ENCODE measurements at regions not wholly inside any gene's neighbourhood (a gene's known extent, or its start where the extent isn't known, plus 50 kb on each side); places are given as distances from the start of the nearest gene placed in this dataset.

DNA sequence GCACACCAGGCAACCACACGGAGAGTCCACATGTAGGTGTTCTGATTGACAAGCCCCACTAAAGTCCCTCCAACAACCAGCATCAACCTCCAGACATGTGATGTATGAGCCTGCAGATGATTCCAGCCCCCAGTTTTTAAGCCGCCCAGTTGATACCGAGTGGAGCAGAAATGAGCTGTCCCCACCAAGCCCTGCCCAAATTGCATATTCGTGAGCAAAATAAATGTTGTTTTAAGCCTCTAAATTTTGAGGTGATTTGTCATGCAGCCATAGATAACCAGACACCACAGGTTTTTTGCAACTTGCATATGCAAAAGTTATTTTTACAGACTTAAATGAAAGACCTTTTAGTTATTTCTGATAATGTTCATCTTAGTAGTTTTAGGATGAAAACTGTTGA is 187.7 kb downstream of the PIK3R1 start:
- no peak overlapping the region for H3K4me2 ChIP-seq (ENCODE audit: insufficient read depth, low read length)
- no peaks in the 10 kb centered on the region for H3K36me3 ChIP-seq (ENCODE audit: insufficient read depth, low read length)
- H3K4me1 ChIP-seq (ENCODE audit: insufficient read depth, low read length): peaks cover 20% of the 10 kb centered on the region
- no peak overlapping the region for H2AFZ ChIP-seq (ENCODE audit: low read depth, low read length)
- no peaks in the 10 kb centered on the region for H3K79me2 ChIP-seq (ENCODE audit: insufficient read depth, low read length)
- H3K27me3 ChIP-seq (ENCODE audit: insufficient read depth, low read length, poor library complexity): no peaks in the 10 kb centered on the region
- no peak overlapping the region for H3K9ac ChIP-seq (ENCODE audit: low read depth, low read length)
- TF ChIP-seq, protein P1, sequence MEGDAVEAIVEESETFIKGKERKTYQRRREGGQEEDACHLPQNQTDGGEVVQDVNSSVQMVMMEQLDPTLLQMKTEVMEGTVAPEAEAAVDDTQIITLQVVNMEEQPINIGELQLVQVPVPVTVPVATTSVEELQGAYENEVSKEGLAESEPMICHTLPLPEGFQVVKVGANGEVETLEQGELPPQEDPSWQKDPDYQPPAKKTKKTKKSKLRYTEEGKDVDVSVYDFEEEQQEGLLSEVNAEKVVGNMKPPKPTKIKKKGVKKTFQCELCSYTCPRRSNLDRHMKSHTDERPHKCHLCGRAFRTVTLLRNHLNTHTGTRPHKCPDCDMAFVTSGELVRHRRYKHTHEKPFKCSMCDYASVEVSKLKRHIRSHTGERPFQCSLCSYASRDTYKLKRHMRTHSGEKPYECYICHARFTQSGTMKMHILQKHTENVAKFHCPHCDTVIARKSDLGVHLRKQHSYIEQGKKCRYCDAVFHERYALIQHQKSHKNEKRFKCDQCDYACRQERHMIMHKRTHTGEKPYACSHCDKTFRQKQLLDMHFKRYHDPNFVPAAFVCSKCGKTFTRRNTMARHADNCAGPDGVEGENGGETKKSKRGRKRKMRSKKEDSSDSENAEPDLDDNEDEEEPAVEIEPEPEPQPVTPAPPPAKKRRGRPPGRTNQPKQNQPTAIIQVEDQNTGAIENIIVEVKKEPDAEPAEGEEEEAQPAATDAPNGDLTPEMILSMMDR (IDR thresholded peaks at IDR 0.05; ENCODE audit: borderline replicate concordance, extremely low read depth, low read length, poor library complexity, severe bottlenecking): no peak
- TF ChIP-seq EZH2 (IDR thresholded peaks at IDR 0.05; ENCODE audit: borderline replicate concordance, low read depth, low read length, severe bottlenecking): no peak
- no peak overlapping the region for H3K4me3 ChIP-seq (ENCODE audit: low read depth in 1 of 2, low read length in 2 of 2)
- no peaks in the 10 kb centered on the region for H4K20me1 ChIP-seq (ENCODE audit: insufficient read depth, low read length)
- no peak for DNase-seq
- no peak overlapping the region for H3K27ac ChIP-seq (ENCODE audit: low read length)
- ATAC-seq (ENCODE audit: insufficient read depth, low read depth): no peak
- no peaks in the 10 kb centered on the region for H3K9me3 ChIP-seq (ENCODE audit: insufficient read depth, low read length, severe bottlenecking)

DNA sequence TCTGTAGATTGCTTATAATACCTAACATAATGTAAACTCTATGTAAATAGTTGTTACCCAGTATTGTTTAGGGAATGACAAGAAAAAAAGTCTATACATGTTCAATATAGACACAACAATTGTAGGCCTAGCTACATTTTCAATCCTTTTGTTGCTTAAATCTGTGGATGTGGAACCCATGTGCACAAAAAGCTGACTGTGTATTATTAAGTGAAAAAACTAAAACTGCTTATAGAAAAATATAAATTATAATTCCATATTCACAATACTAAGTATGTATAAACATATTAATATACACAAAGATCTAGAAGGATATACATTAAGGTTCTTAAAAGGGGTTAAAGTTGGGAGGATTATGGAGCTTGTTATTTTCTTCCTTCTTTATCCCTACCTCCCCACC is 188.7 kb downstream of the PIK3R1 start:
- H3K79me2 ChIP-seq (ENCODE audit: insufficient read depth, low read length): no peaks in the 10 kb centered on the region
- no peak overlapping the region for H3K4me3 ChIP-seq (ENCODE audit: low read depth in 1 of 2, low read length in 2 of 2)
- DNase-seq: no peak
- no peaks in the 10 kb centered on the region for H3K36me3 ChIP-seq (ENCODE audit: insufficient read depth, low read length)
- TF ChIP-seq EZH2 (IDR thresholded peaks at IDR 0.05; ENCODE audit: borderline replicate concordance, low read depth, low read length, severe bottlenecking): no peak
- TF ChIP-seq, protein P1 (IDR thresholded peaks at IDR 0.05; ENCODE audit: borderline replicate concordance, extremely low read depth, low read length, poor library complexity, severe bottlenecking): no peak
- no peak overlapping the region for H3K27ac ChIP-seq (ENCODE audit: low read length)
- no peak overlapping the region for H3K4me2 ChIP-seq (ENCODE audit: insufficient read depth, low read length)
- no peak overlapping the region for H2AFZ ChIP-seq (ENCODE audit: low read depth, low read length)
- H3K9me3 ChIP-seq (ENCODE audit: insufficient read depth, low read length, severe bottlenecking): no peaks in the 10 kb centered on the region
- H3K27me3 ChIP-seq (ENCODE audit: insufficient read depth, low read length, poor library complexity): no peaks in the 10 kb centered on the region
- H3K4me1 ChIP-seq (ENCODE audit: insufficient read depth, low read length): peaks cover 20% of the 10 kb centered on the region
- no peak for ATAC-seq (ENCODE audit: insufficient read depth, low read depth)
- no peak overlapping the region for H3K9ac ChIP-seq (ENCODE audit: low read depth, low read length)
- no peaks in the 10 kb centered on the region for H4K20me1 ChIP-seq (ENCODE audit: insufficient read depth, low read length)

DNA sequence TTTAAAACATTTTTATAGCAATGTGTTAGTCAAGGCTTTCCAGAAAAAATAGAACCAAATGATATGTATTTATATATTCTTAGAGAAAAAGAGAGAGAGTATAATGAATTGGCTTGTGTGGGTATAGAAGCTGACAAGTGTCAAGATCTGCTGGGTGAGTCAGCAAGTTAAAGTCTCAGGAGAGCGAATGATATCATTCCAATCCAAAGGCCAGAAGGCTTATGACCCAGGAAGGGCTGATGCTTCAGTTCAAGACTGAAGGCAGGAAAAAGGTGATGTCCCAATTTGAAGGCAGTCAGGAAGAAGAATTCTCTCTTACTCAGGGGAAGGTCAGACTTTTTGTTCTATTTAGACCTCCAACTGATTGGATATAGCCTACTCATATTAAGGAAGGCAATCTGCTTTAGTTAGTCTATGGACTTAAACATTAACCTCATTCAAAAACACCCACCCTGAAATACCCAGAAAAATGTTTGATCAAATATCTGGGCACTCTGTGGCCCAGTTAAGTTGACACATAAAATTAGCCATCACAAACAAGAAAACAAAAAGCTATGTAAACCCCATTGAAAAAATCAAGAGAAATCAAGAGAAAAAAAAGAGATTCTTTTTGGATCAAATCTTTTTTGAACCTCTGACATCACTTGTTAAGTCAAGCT is 189.6 kb downstream of the PIK3R1 start:
- DNase-seq: no peak

More for the DNA sequence above, 189.6 kb downstream of the PIK3R1 start:
- TF ChIP-seq, protein P1 (IDR thresholded peaks at IDR 0.05; ENCODE audit: borderline replicate concordance, extremely low read depth, low read length, poor library complexity, severe bottlenecking): no peak
- TF ChIP-seq EZH2 (IDR thresholded peaks at IDR 0.05; ENCODE audit: borderline replicate concordance, low read depth, low read length, severe bottlenecking): no peak
- no peak for ATAC-seq (ENCODE audit: insufficient read depth, low read depth)
- H3K36me3 ChIP-seq (ENCODE audit: insufficient read depth, low read length): no peaks in the 10 kb centered on the region
- H3K9me3 ChIP-seq (ENCODE audit: insufficient read depth, low read length, severe bottlenecking): no peaks in the 10 kb centered on the region
- peaks cover 20% of the 10 kb centered on the region for H3K4me1 ChIP-seq (ENCODE audit: insufficient read depth, low read length)
- no peak overlapping the region for H3K27ac ChIP-seq (ENCODE audit: low read length)
- H3K4me3 ChIP-seq (ENCODE audit: low read depth in 1 of 2, low read length in 2 of 2): no peak overlapping the region
- H3K27me3 ChIP-seq (ENCODE audit: insufficient read depth, low read length, poor library complexity): no peaks in the 10 kb centered on the region
- H2AFZ ChIP-seq (ENCODE audit: low read depth, low read length): no peak overlapping the region
- no peaks in the 10 kb centered on the region for H4K20me1 ChIP-seq (ENCODE audit: insufficient read depth, low read length)
- no peak overlapping the region for H3K9ac ChIP-seq (ENCODE audit: low read depth, low read length)
- no peaks in the 10 kb centered on the region for H3K79me2 ChIP-seq (ENCODE audit: insufficient read depth, low read length)
- no peak overlapping the region for H3K4me2 ChIP-seq (ENCODE audit: insufficient read depth, low read length)

Measured in DND-41 (cell line).